ENCODE measurements at regions not wholly inside any gene's neighbourhood (a gene's known extent, or its start where the extent isn't known, plus 50 kb on each side); places are given as distances from the start of the nearest gene placed in this dataset.

- H3K27ac ChIP-seq (ENCODE audit: low read depth, low read length): no peak overlapping the region
- no peak overlapping the region for H2BK20ac ChIP-seq (ENCODE audit: low read length)
- H2AK5ac ChIP-seq (ENCODE audit: low read depth, low read length): no peak overlapping the region
- no peak overlapping the region for H3K4ac ChIP-seq (replicated peaks; ENCODE audit: insufficient read length, low read depth, low read length)
- ChIA-PET POLR2A (ENCODE audit: partially characterized antibody) (no interaction called here), CTCF (ENCODE audit: partially characterized antibody) (interaction anchor here (0.6 to 9.8 kb wide), 36 partner anchors 10 to 1010 kb away, joined by 3 to 88 read pairs (median 4); partner anchors contain the start of gene MPP7)
- no peak overlapping the region for H3K14ac ChIP-seq (ENCODE audit: insufficient read length)
- TF ChIP-seq ATF2 (IDR thresholded peaks at IDR 0.05; ENCODE audit: low read length) (no peak), ASH2L (IDR thresholded peaks at IDR 0.05; ENCODE audit: low read length) (no peak), SIX5 (IDR thresholded peaks at IDR 0.05; ENCODE audit: low read depth, low read length) (no peak), SRF (IDR thresholded peaks at IDR 0.05; ENCODE audit: low read depth, low read length) (no peak), CTBP2 (IDR thresholded peaks at IDR 0.05; ENCODE audit: borderline replicate concordance, insufficient read depth, insufficient read length, low read length) (no peak)
- TF ChIP-seq, protein P1, sequence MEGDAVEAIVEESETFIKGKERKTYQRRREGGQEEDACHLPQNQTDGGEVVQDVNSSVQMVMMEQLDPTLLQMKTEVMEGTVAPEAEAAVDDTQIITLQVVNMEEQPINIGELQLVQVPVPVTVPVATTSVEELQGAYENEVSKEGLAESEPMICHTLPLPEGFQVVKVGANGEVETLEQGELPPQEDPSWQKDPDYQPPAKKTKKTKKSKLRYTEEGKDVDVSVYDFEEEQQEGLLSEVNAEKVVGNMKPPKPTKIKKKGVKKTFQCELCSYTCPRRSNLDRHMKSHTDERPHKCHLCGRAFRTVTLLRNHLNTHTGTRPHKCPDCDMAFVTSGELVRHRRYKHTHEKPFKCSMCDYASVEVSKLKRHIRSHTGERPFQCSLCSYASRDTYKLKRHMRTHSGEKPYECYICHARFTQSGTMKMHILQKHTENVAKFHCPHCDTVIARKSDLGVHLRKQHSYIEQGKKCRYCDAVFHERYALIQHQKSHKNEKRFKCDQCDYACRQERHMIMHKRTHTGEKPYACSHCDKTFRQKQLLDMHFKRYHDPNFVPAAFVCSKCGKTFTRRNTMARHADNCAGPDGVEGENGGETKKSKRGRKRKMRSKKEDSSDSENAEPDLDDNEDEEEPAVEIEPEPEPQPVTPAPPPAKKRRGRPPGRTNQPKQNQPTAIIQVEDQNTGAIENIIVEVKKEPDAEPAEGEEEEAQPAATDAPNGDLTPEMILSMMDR (IDR thresholded peaks at IDR 0.05; ENCODE audit: control extremely low read depth in 1 of 3, insufficient read depth in 1 of 3, low read depth in 1 of 3, low read length in 3 of 3): no peak
- H3K4me3 ChIP-seq (ENCODE audit: extremely low read depth in 1 of 4, insufficient read depth in 2 of 4, low read depth in 3 of 4, low read length in 4 of 4): no peak overlapping the region
- no peaks in the 10 kb centered on the region for H3K36me3 ChIP-seq (ENCODE audit: control insufficient read depth in 2 of 4, insufficient read depth in 4 of 4, low read length in 3 of 4)
- H3K23me2 ChIP-seq (ENCODE audit: low read depth, low read length): peaks cover 4% of the 10 kb centered on the region; the same call in 1 of the 2 replicates
- H3K23ac ChIP-seq (ENCODE audit: insufficient read length): no peak overlapping the region
- no peak overlapping the region for H2AFZ ChIP-seq (ENCODE audit: low read length)
- H2BK5ac ChIP-seq (ENCODE audit: low read depth, low read length): no peak overlapping the region
- H3K4me1 ChIP-seq (replicated peaks in 1 of 4; ENCODE audit: control insufficient read depth in 3 of 4, insufficient read depth in 4 of 4, low read length in 3 of 4): no peaks in the 10 kb centered on the region
- no peak overlapping the region for H2BK15ac ChIP-seq (ENCODE audit: low read length)
- DNase-seq (ENCODE audit: low read depth in 1 of 2, low spot score in 2 of 2) (no peak), FAIRE-seq (no peak)
- H3K79me1 ChIP-seq (ENCODE audit: low read depth, low read length): no peaks in the 10 kb centered on the region
- no peak overlapping the region for H4K8ac ChIP-seq (ENCODE audit: extremely low read depth, insufficient read depth, low read length)
- H3K4me2 ChIP-seq (ENCODE audit: insufficient read depth in 1 of 2, low read depth in 2 of 2, low read length in 2 of 2): no peak overlapping the region
- no peak overlapping the region for H3K18ac ChIP-seq (ENCODE audit: extremely low read depth, low read length)
- no peak overlapping the region for H2BK12ac ChIP-seq (ENCODE audit: low read depth, low read length)
- H3K79me2 ChIP-seq (ENCODE audit: control insufficient read depth in 1 of 2, insufficient read depth in 2 of 2, low read length in 2 of 2): no peaks in the 10 kb centered on the region
- H4K5ac ChIP-seq (ENCODE audit: insufficient read length, low read depth, low read length): no peak overlapping the region
- no peaks in the 10 kb centered on the region for H3K27me3 ChIP-seq (replicated peaks in 1 of 4; ENCODE audit: control insufficient read depth in 3 of 4, extremely low read depth in 1 of 4, insufficient read depth in 3 of 4, low read length in 3 of 4)
- H3K9ac ChIP-seq (replicated peaks in 1 of 4; ENCODE audit: extremely low read depth in 1 of 4, low read depth in 3 of 4, low read length in 3 of 4): no peak overlapping the region
- no peak overlapping the region for H3K56ac ChIP-seq (replicated peaks; ENCODE audit: insufficient read length, low read depth, low read length)
- H2BK120ac ChIP-seq (replicated peaks; ENCODE audit: low read depth, low read length): no peak overlapping the region
- no peaks in the 10 kb centered on the region for H3K9me3 ChIP-seq (ENCODE audit: insufficient read depth in 2 of 2, low read depth in 1 of 2, low read length in 1 of 2)
- H4K91ac ChIP-seq (replicated peaks; ENCODE audit: insufficient read length, low read length): no peak overlapping the region
- H4K20me1 ChIP-seq (replicated peaks in 1 of 2; ENCODE audit: control insufficient read depth in 1 of 2, insufficient read depth in 2 of 2, low read length in 2 of 2): no peaks in the 10 kb centered on the region
These were observed 78.6 kb upstream of the MPP7 start for GRCh38 chr10:28381466-28381865.

Data from H1 (cell line).